ENCODE measurements at regions not wholly inside any gene's neighbourhood (a gene's known extent, or its start where the extent isn't known, plus 50 kb on each side); places are given as distances from the start of the nearest gene placed in this dataset.

- TF ChIP-seq POLR2AphosphoS5 (IDR thresholded peaks at IDR 0.05; ENCODE audit: low read depth, low read length) = no peak
- TF ChIP-seq REST (IDR thresholded peaks at IDR 0.05; ENCODE audit: insufficient read depth in 1 of 2, low read depth in 2 of 2, low read length in 2 of 2) = no peak
Measured at GRCh38 chr11:40023724-40024123, 1435.7 kb downstream of the LRRC4C start.
